Neutrophil (primary cell): ENCODE measurements at regions not wholly inside any gene's neighbourhood (a gene's known extent, or its start where the extent isn't known, plus 50 kb on each side); places are given as distances from the start of the nearest gene placed in this dataset.

Experiments used
- H3K27ac ChIP-seq: fragments of 200-600 bp; sonication (generic); 2 replicates; pipeline ENCODE4 v1.5.1; 2016; ENCODE audit warnings: mild to moderate bottlenecking, moderate library complexity
- H3K27me3 ChIP-seq: fragments of 200-600 bp; sonication (generic); 2 replicates; pipeline ENCODE4 v1.6.0; 2016; ENCODE audit warnings: mild to moderate bottlenecking
- H3K36me3 ChIP-seq: fragments of 200-600 bp; sonication (generic); 2 replicates; pipeline ENCODE4 v1.5.1; 2017
- H3K4me1 ChIP-seq, 2 experiments: fragments of 200-600 bp in 1 of 2; sonication (generic) in 1 of 2; 1 replicate in 1 of 2; 2 replicates in 1 of 2; pipeline versions ENCODE4 v1.5.1 to v1.6.1; 2013 to 2016; ENCODE audit warnings: low read depth in 1 of 2, low read length in 1 of 2, mild to moderate bottlenecking in 1 of 2, moderate library complexity in 1 of 2; ENCODE audit not compliant: control insufficient read depth in 1 of 2, insufficient read depth in 1 of 2
- H3K4me3 ChIP-seq, 2 experiments: fragments of 200-600 bp in 1 of 2; sonication (generic) in 1 of 2; 1 replicate in 1 of 2; 2 replicates in 1 of 2; pipeline ENCODE4 v1.5.1; 2013 to 2016; ENCODE audit warnings: low read depth in 1 of 2, low read length in 1 of 2, mild to moderate bottlenecking in 1 of 2, moderate library complexity in 1 of 2
- H3K9me3 ChIP-seq: fragments of 200-600 bp; sonication (generic); 2 replicates; pipeline ENCODE4 v1.5.1; 2016
- CTCF ChIP-seq: fragments of 200-600 bp; sonication (generic); IDR thresholded peaks from 2 replicates; pipeline ENCODE4 v1.5.1; 2016; ENCODE audit warnings: antibody characterized with exemption

- Histone ChIP-seq H3K4me1 (no peaks in the 10 kb centered on the region), H3K36me3 (no peaks in the 10 kb centered on the region), H3K27ac (no peak overlapping the region), H3K9me3 (no peaks in the 10 kb centered on the region), H3K27me3 (no peaks in the 10 kb centered on the region), H3K4me3 (no peak overlapping the region)
- no peak for TF ChIP-seq CTCF
Measured at GRCh38 chr17:72361892-72362291, 241.1 kb downstream of the SOX9 start.

GRCh38 chr17:72362376-72363088 is 241.7 kb downstream of the SOX9 start:
- TF ChIP-seq CTCF: no peak
- Histone ChIP-seq H3K27me3 (no peaks in the 10 kb centered on the region), H3K27ac (no peak overlapping the region), H3K36me3 (no peaks in the 10 kb centered on the region), H3K4me3 (no peak overlapping the region), H3K4me1 (no peaks in the 10 kb centered on the region), H3K9me3 (no peaks in the 10 kb centered on the region)

DNA sequence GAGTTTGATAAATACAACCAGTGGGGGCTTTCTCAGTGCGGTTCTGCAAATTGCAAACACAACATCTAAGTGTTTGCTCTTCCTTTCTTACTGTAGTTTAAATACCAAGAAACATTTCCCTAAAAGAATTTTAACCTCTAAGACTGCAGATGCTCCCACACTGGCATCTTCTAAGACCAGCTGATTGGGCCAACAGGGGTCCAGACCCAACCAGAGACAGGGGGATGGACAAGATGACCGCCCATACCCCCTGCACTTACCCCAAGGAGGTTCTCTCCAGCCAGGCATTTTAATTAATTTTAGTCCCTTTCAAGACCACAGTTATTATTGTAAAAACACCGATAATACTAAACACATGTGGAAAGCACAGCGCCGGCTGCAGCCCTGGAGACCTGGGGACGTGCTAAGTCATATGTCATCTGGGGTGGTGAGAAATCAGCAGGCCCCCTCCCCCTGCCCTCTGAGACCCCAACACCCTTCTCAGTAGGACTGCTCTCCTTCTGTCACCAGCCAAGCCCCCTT is 242.3 kb downstream of the SOX9 start:
- Histone ChIP-seq H3K4me1 (no peaks in the 10 kb centered on the region), H3K36me3 (no peaks in the 10 kb centered on the region), H3K9me3 (no peaks in the 10 kb centered on the region), H3K27ac (no peak overlapping the region), H3K4me3 (no peak overlapping the region), H3K27me3 (no peaks in the 10 kb centered on the region)
- TF ChIP-seq CTCF: no peak

- no peak for TF ChIP-seq CTCF
- Histone ChIP-seq H3K27ac (no peak overlapping the region), H3K9me3 (no peaks in the 10 kb centered on the region), H3K4me1 (no peaks in the 10 kb centered on the region), H3K36me3 (no peaks in the 10 kb centered on the region), H3K27me3 (no peaks in the 10 kb centered on the region), H3K4me3 (no peak overlapping the region)
Measured at GRCh38 chr17:72365857-72366414, 245.1 kb downstream of the SOX9 start.

- no peak for TF ChIP-seq CTCF
- no peaks in the 10 kb centered on the region for H3K9me3 ChIP-seq
- no peak overlapping the region for H3K27ac ChIP-seq
- no peaks in the 10 kb centered on the region for H3K4me1 ChIP-seq
- H3K4me3 ChIP-seq: no peak overlapping the region
- no peaks in the 10 kb centered on the region for H3K36me3 ChIP-seq
- H3K27me3 ChIP-seq: no peaks in the 10 kb centered on the region
Measured at GRCh38 chr17:72366626-72367025, 245.8 kb downstream of the SOX9 start.
